Right cardiac atrium (tissue), 5 donors: ENCODE measurements at regions not wholly inside any gene's neighbourhood (a gene's known extent, or its start where the extent isn't known, plus 50 kb on each side); places are given as distances from the start of the nearest gene placed in this dataset.
A peak's percentile ranks its signal among the peaks of the same experiment; 100 is the strongest.
"Not testable (repeated sequence)": the region's sequence is repeated elsewhere in the genome, so short reads cannot be mapped to it uniquely, and the experiment has no call there.

Experiments used
- ATAC-seq, 2 donors: fragments of 200-7000 bp; cut with Tn5 transposase; one replicate each; pipeline versions ENCODE4 v1.8.0 to v1.9.1; 2020; ENCODE audit warnings: moderate library complexity in 2 of 2, mild to moderate bottlenecking in 1 of 2
- DNase-seq, 3 donors: peaks; one replicate each; pipeline ENCODE4 v3.0.0-alpha.2; 2020
- H3K27ac ChIP-seq: one replicate; pipeline ENCODE4 v1.5.1; 2013; ENCODE audit warnings: mild to moderate bottlenecking, low read length, control low read depth, moderate library complexity
- H3K27me3 ChIP-seq: one replicate; pipeline ENCODE4 v1.6.1; 2013; ENCODE audit not compliant: control insufficient read depth, insufficient read depth
- H3K4me1 ChIP-seq: one replicate; pipeline ENCODE4 v1.6.1; 2013; ENCODE audit warnings: low read length; ENCODE audit not compliant: control insufficient read depth, insufficient read depth
- H3K4me3 ChIP-seq: one replicate; pipeline ENCODE4 v1.5.1; 2013; ENCODE audit warnings: low read length, control low read depth
- H3K9me3 ChIP-seq: one replicate; pipeline ENCODE4 v1.6.1; 2013; ENCODE audit warnings: low read length; ENCODE audit not compliant: control insufficient read depth
- WGBS: extraction: QIAGEN DNeasy Blood & Tissue Kit; methylation state at CpG from one replicate; pipeline ENCODE4 v1.1.7; 2013; 5-methylcytosine and 5-hydroxymethylcytosine counted together
- intact Hi-C, 4 donors: fragments of 100-400 bp; cut with DNase I; formaldehyde crosslinking; loops; one replicate each; pipeline versions ENCODE4 v1.11.0 to v1.14.0; 2022 to 2023
- donor health status: healthy with polysubstance abuse.
- donor health status: DM: no; HTN: yes; CAD: no.
- donor health status: DM: no; HTN: no; CAD: no.
- donor health status: DM: no; HTN: yes; CAD: no; lungs with severe emphysema.
- donor health status: DM: yes; HTN: yes; CAD: no.

DNA sequence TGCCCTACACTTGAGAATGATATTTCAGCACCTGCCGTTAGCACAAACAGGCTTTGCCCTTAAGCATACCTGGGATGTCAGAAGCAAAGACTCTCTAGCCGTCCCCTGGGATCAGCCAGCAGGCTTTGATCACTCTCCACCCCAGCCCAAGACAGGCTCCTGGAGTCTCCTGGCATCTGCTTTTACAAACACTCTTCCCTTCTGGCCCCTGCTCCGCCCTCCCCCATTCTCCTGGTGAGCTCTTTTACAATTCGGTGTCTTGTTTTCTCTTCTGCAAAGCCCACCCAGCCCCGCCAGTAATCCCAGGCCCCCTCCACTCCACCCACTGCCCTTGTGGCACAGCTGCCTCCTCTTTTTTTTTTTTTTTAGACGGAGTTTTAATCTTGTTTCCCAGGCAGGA lies 50.4 kb downstream of the KATNIP start:
- intact Hi-C loops = no loop called here
- Histone ChIP-seq H3K4me3 (no peak overlapping the region), H3K27me3 (no peaks in the 10 kb centered on the region), H3K27ac (no peak overlapping the region), H3K4me1 (no peaks in the 10 kb centered on the region), H3K9me3 (no peaks in the 10 kb centered on the region)
- no peak for DNase-seq
- 87% methylated on average over 6 of the region's 6 CpGs for WGBS
- ATAC-seq = no peak

DNA sequence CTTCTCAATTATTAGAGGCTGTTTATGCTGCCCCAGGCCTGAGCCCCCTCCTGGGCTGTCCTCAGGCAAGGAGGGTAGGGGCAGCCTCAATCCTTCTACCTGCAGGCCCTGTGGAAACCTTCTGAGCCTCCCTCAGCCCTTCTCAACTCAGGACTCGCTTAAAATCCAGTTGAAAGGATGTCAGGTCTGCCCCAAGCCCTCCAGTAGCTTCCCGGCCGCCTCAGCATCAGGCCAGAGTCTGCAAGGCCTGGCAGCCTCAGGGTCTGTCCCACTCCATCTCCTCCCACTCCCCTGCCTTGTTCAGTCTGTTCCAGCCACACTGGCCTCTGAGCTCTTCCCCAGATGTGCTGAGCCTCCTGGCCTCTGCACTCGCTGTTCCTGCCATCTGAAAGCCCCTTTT lies 52.2 kb downstream of the KATNIP start:
- ATAC-seq (no peak), DNase-seq (no peak)
- Histone ChIP-seq H3K9me3 (no peaks in the 10 kb centered on the region), H3K27ac (no peak overlapping the region), H3K27me3 (no peaks in the 10 kb centered on the region), H3K4me1 (no peaks in the 10 kb centered on the region), H3K4me3 (no peak overlapping the region)
- WGBS = 88% methylated on average over 4 of the region's 4 CpGs
- intact Hi-C loops = no loop called here

DNA sequence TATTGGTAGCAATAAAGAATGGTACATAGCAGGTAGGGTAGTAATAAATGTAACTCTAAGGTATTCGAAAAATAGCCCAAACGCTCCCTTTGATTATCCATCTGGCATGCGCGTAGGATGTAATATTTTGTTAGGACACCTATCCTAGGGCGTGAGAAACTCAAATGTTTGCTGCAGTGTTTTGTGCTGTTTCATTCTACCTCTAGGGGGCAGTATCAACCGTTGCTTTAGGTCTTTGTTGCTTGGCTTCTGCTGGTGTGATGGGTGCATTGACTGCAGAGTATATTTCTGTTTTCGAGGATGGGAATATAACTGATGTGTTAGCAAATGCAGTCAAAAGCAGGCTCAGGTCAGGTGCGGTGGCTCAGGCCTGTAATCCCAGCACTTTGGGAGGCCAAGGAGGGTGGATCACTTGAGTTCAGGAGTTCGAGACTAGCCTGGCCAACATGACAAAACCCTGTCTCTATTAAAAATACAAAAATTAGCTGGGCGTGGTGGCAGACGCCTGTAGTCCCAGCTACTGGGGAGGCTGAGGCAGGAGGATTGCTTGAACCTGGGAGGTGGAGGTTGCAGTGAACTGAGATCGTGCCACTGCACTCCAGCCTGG lies 55.7 kb downstream of the KATNIP start:
- intact Hi-C loops, DNase-seq, H3K4me1 ChIP-seq, H3K4me3 ChIP-seq, H3K27me3 ChIP-seq, H3K27ac ChIP-seq, H3K9me3 ChIP-seq: not testable (repeated sequence)
- peak; percentile 45 to 51 for ATAC-seq
- 69% methylated on average over 12 of the region's 12 CpGs for WGBS

DNA sequence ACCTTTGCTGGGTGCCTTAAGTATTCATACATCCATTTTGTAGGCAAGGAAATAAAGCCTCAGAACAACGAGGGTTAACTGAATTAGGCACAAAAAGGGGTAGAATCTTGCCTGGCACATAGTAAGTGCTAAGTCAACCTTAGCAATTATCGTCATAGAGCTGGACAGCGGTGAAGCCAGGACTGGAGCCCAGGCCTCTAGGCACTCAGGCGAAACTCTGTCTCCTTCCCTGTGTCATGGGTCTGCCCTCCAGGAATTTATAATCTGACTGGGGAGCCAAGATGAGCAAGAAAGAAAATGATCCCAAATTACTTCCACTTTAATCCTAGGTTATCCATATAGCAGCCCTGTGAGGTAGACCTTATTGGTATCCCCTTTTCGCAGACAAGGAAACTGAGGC lies 61.4 kb downstream of the KATNIP start:
- Histone ChIP-seq H3K27me3 (no peaks in the 10 kb centered on the region), H3K27ac (no peak overlapping the region), H3K4me3 (no peak overlapping the region), H3K4me1 (no peaks in the 10 kb centered on the region), H3K9me3 (no peaks in the 10 kb centered on the region)
- 92% methylated on average over 5 of the region's 5 CpGs for WGBS
- no peak for DNase-seq
- intact Hi-C loops = no loop called here
- ATAC-seq = no peak

DNA sequence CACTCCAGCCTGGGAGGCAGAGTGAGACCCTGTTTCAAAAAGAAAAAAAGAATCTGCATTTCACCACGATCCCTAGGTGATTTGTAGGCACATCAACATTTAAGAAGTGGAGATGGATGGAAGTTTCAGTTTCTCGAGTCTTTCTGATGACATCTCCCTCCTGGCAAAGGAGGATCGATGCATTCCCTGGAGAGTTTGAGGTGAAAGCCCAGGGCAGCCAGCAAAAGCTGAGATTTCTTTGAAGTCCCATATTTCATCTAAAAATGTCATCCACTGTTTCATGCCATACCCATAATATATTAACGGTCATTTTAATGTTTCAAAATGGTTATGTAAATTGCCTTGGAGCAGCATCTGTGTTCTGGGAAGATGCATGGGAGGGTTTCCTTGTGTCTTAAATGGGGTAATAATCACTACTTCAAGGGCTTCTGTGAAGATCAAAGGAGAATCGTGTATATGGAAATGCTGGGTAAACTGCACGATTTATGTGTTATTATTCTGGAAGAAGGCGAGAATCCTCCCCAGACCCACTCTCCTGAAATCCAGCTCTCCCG lies 63.4 kb downstream of the KATNIP start:
- Histone ChIP-seq H3K4me1 (no peaks in the 10 kb centered on the region), H3K27me3 (no peaks in the 10 kb centered on the region), H3K4me3 (no peak overlapping the region), H3K9me3 (no peaks in the 10 kb centered on the region), H3K27ac (no peak overlapping the region)
- ATAC-seq (no peak), DNase-seq (no peak)
- intact Hi-C loops = no loop called here
- 86% methylated on average over 8 of the region's 8 CpGs for WGBS

DNA sequence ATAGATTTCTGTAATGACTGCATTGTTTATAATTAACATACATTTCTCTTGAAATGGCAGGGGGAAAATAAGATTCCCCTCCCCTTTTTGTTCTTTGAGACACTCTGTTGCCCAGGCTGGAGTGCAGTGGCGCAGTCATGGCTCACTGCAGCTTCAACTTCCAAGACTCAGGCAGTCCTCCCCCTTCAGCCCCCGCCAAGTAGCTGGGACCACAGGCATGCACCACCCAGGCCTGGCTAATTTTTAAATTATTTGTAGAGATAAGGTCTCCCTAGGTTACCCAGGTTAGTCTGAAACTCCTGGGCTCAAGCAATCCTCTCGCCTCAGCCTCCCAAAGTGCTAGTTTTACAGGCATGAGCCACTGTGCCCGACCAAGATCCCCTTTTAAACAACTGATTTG lies 67.7 kb downstream of the KATNIP start:
- Histone ChIP-seq H3K27ac (no peak overlapping the region), H3K9me3 (no peaks in the 10 kb centered on the region), H3K4me3 (no peak overlapping the region), H3K27me3 (no peaks in the 10 kb centered on the region), H3K4me1 (no peaks in the 10 kb centered on the region)
- DNase-seq = no peak
- WGBS = 88% methylated on average over 4 of the region's 4 CpGs
- no peak for ATAC-seq
- intact Hi-C loops = no loop called here

DNA sequence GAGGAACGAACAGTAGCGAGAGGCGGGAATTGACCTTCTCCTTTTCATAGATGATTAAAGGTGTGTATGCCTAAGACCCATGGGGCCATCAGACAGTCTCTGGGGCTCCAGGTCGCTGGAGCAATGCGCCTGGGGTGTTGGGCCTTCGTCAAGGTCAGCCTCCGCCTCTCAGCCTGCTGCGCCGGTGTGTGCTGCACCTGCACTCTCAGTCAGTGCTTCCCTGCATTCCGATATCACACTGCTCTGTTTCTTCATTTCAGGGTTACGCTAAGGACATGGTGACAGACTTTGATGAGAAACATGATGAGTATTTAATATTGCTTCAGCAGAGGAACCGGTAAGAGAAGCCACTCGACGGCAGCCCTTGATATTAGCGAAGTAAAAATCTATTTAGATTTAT lies 68.2 kb downstream of the KATNIP start:
- peak overlapping the region; percentile 48 for H3K27ac ChIP-seq
- H3K27me3 ChIP-seq = no peaks in the 10 kb centered on the region
- ATAC-seq (no peak), DNase-seq (no peak)
- WGBS = 78% methylated on average over 15 of the region's 15 CpGs
- H3K4me3 ChIP-seq = no peak overlapping the region
- H3K4me1 ChIP-seq = no peaks in the 10 kb centered on the region
- no peaks in the 10 kb centered on the region for H3K9me3 ChIP-seq
- intact Hi-C loops = no loop called here

DNA sequence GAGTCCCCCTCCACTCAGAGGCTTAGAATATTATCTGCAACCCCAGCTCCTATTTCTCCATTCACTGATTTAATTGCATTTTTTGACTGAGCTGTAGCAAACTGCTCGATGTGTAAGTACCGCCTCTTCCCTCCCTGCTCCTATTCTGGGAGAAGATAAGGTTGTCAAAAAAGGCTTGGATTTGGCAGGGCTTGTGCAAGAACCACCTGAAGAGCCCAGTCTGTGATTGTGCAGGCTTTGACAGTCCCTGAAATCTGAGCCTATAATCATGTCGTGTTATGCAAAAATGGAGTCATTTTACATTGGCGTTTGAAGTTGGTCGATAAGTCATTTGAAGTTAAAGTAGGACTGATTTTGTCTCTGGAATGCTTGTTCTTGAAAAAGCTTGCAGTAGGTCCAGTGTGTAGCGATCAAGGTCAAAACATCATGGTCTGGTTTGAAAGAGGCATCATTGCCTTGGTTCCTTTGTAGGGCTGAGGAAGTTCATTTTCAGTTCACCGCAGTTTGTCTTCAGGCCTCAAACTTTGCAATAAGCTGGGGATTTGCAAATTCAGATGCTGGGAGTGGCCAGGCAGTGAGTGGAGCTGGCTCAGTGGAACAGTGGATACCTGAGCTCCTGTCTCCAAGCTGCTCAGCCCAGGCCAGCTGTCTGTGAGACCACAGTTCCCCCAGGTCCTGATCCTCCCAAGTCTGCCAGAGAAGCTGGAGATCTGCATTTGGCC lies 68.8 kb downstream of the KATNIP start:
- Histone ChIP-seq H3K27ac (no peak overlapping the region), H3K4me1 (no peaks in the 10 kb centered on the region), H3K27me3 (no peaks in the 10 kb centered on the region), H3K9me3 (no peaks in the 10 kb centered on the region), H3K4me3 (no peak overlapping the region)
- no peak for DNase-seq
- 44% methylated on average over 7 of the region's 7 CpGs for WGBS
- intact Hi-C loops = no loop called here
- peak; percentile 58 to 72 for ATAC-seq

DNA sequence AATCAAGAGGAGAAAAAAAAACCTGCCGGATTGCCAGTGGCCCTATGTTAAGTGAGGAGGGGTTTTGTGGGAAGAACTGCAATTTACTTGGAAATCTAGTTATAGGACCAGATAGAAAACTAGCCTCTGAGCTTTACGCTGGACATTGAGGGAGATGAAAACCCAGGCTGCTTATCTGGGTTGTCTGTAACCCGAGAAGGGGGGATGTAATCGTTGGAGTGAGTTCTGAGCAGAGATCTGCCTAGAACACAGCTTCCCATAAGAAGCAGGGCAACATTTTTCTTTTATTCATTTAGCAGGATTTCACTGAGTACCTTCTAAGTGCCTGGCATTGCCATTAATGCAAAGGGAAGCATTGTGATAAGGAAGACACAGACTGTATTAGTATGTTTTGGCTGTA lies 70.6 kb downstream of the KATNIP start:
- H3K4me3 ChIP-seq = no peak overlapping the region
- intact Hi-C loops = no loop called here
- ATAC-seq (no peak), DNase-seq (no peak)
- no peak overlapping the region for H3K27ac ChIP-seq
- WGBS = 51% methylated on average over 4 of the region's 4 CpGs
- no peaks in the 10 kb centered on the region for H3K9me3 ChIP-seq
- H3K4me1 ChIP-seq = no peaks in the 10 kb centered on the region
- H3K27me3 ChIP-seq = no peaks in the 10 kb centered on the region

DNA sequence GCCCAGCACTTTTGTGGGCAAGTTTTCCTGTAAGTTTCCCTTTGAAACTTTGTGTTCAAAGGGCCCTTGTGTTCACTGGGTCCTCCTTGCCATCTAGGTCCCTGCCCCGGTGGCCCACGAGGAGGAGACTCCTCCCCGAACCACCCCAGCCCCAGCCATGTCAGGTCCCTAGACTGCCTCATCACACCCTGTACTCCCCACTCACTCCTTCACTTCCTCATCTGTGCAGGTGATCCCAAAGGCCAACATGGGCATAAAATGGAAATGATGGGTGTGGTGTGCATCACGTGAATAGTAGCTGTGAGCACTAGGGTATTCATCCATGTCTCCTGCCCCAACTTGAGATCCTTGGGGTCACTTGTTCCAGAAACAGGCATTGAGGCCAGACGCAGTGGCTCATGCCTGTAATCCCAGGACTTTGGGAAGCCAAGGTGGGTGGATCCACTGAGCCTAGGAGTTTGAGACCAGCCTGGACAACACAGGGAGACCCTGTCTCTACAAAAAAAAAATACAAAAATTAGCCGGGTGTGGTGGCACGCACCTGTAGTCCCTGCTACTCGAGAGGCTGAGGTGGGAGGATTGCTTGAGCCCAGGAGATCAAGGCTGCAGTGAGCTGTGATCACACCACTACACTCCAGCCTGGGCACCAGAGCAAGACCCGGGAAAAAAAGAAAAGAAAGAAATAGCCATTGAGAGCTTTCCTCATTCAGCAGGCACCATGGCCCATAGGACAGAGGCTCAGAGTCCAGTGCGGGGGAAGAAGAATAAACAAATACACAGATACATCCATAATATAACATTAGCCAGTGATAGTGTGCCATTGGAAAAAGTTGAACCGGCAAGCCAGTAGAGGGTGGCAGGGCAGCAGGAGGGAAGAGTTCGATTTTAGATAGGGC lies 74.5 kb downstream of the KATNIP start:
- ATAC-seq (no peak), DNase-seq (no peak)
- intact Hi-C loops = no loop called here
- no peak overlapping the region for H3K27ac ChIP-seq
- H3K4me3 ChIP-seq = no peak overlapping the region
- H3K27me3 ChIP-seq = no peaks in the 10 kb centered on the region
- 89% methylated on average over 12 of the region's 12 CpGs for WGBS
- H3K4me1 ChIP-seq = no peaks in the 10 kb centered on the region
- no peaks in the 10 kb centered on the region for H3K9me3 ChIP-seq
